ENCODE measurements at regions not wholly inside any gene's neighbourhood (a gene's known extent, or its start where the extent isn't known, plus 50 kb on each side); places are given as distances from the start of the nearest gene placed in this dataset.

- no peak for TF ChIP-seq CTCF (IDR thresholded peaks at IDR 0.05)
- TF ChIP-seq POLR2A (IDR thresholded peaks at IDR 0.05) = no peak
These were observed 66.1 kb upstream of the ABLIM1 start for GRCh38 chr10:114723991-114724715.

All from heart left ventricle (tissue), 13 donors.